ENCODE measurements at regions not wholly inside any gene's neighbourhood (a gene's known extent, or its start where the extent isn't known, plus 50 kb on each side); places are given as distances from the start of the nearest gene placed in this dataset.
A peak's percentile ranks its signal among the peaks of the same experiment; 100 is the strongest.

DNA sequence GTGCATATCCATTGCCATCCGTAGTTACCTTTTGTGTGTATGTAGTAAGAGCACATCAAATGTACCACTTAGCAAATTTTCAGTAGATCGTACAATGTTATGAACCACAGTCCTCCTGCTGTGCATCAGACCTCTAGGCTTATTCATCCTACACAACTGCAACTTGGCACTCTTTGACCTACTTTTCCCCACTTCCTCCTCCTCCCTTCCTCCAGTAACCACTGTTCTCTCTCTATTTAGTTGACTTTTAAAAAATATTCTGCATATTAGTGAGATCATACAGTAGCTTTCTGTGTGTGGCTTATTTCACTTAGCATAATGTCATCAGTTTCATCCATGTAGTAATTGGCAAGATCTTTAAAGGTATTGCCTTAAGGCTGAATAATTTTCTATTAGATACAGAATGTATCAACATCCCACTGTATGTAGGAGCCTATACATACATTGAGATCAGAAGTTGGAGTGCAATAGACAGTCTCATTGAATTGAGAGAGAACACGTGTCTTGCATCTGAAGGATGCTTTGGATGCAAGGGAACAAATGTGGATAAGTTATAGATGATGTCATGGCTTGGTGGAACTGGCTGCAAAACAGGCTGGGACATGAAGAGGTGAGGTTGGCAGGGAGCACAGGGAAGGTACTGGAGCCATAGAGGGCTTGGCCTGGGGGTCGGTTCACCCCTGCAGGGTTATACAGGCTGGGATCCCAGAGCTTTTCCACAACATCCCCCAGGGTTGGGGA lies 83.0 kb upstream of the FAM180A start:
- FAIRE-seq (no peak), DNase-seq (ENCODE audit: low spot score) (no peak)

DNA sequence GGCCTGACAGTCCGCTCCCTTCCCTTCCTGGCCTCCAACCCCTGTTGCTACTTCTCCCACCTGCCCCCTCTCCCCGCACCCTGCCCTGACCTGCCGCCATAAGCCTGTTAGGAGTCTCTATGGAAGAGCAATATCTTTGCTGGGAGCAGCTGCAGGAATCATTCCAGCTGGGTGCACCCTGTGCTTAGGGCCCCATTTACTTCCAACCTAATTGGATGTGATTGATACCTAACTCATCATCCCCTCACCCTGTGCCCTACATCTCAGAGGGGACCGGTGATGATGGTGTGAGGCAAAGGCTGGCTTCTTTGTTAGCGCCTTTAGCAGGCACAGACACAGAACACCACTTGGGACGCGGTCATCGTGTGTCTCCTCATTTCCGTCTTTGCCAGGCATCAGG lies 80.0 kb upstream of the FAM180A start:
- no peak for FAIRE-seq

DNA sequence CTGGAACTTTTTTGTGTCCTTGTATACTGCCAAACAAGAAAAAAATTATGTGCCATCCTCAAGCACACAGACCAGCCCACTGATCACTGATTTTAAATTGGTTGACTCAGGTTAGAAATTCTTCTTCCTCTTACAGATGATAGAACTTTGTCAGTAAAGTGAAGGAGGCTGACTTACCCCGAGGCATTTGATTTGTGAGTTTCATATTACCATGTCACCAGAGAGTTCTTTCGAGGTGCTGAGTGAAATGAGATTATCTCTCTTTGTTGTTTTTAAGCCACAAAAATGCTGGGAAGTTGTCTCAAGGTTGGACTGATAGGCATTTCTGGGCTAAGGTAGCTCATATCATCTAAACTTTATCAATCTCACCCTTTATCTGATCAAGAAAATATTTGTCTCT lies 78.8 kb upstream of the FAM180A start:
- no peak for DNase-seq (ENCODE audit: low spot score)
- FAIRE-seq = no peak

More for the DNA sequence above, 80.0 kb upstream of the FAM180A start:
- DNase-seq (ENCODE audit: low spot score) = no peak

DNA sequence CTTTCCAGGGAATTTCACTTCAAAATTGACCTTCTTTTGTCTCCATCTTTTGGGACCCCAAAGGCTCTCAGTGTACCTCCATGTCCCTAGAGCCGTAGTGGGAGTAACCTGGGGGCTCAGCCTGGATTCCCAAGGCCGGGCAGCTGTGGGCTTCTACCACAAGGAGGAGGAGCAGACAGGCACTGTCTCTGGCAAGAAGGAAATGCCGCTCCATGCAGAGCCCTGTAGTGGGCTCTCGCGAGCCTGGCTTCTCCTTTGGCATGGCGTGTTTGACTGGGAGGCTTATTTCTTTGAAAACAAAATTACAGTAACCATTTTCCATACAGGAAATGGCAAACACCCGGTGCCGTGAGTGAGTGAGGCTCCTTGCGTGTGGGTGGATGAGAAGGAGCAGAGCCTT lies 76.8 kb upstream of the FAM180A start:
- FAIRE-seq (no peak), DNase-seq (ENCODE audit: low spot score) (no peak)

DNA sequence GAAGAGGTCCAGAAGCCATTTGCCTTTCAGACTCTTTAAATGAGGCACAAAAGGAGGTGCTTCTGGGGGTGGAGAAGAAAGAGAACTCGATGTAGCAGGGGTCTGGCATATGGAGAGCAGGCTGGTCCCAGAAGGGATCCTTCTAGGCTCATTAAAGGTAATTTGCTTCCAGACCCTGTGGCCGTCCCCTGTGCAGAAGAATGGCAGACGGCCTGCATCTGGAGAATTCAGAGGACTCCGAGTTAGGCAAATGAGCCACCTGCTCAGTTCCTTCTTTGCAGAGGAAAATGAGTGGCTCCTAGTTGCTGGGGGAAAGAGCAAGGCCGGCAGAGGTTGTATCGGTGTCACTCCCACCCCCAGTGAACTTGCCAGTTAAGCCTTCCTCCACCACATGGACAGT lies 73.8 kb upstream of the FAM180A start:
- no peak for FAIRE-seq
- DNase-seq (ENCODE audit: low spot score) = no peak

DNA sequence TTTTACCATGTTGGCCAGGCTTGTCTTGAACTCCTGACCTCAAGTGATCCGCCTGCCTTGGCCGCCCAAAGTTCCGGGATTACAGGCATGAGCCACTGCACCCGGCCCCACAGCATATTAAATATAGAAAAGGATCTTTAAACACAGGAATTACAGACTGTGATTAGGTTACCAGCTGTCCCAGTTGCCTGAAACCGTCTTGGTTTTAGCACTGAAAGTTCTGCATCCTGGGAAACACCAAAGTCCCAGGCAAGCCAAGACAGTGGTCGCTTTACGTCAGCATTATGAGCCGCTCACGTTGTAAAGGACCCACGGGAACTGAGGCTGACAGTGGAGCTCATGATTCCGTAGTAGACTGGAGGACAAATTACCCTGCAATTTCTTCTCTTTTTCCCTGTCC lies 69.0 kb upstream of the FAM180A start:
- no peak for DNase-seq (ENCODE audit: low spot score)
- FAIRE-seq = no peak

DNA sequence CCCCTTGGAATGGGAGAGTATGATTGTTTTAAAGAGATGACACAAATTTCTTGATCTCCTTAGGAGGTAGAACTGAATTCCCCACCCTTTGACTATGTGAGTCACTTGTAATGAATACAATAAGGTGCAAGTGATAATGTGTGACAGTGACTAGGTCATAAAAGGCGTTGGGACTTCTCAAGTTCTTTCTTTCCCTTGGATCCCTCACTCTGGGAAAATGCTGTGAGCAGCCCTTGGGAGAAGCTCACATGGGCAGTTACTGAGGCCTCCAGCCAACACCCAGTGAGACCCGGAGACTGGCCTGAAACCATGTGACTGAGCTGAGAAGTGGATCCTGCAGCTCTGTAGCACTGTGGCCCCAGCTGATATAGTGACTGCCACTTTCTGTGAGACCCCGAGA lies 66.4 kb upstream of the FAM180A start:
- FAIRE-seq (no peak), DNase-seq (ENCODE audit: low spot score) (no peak)

DNA sequence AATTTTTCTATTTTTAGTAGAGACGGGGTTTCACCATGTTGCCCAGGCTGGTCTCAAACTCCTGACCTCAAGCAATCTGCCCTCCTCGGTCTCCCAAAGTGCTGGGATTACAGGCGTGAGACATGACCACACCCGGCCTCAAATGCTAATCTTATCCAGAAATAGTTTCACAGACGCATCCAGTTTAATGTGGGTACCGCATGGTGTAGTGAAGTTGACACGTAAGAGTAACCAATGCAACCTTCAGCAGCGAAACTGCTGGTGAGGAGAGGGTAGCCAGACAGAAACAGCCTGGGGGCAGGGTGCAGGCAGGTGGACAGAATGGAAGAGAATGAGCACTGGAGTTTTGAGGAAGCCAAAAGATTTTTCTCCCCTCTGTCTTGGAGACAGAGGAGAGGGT lies 63.5 kb upstream of the FAM180A start:
- no peak for DNase-seq (ENCODE audit: low spot score)
- no peak for FAIRE-seq

DNA sequence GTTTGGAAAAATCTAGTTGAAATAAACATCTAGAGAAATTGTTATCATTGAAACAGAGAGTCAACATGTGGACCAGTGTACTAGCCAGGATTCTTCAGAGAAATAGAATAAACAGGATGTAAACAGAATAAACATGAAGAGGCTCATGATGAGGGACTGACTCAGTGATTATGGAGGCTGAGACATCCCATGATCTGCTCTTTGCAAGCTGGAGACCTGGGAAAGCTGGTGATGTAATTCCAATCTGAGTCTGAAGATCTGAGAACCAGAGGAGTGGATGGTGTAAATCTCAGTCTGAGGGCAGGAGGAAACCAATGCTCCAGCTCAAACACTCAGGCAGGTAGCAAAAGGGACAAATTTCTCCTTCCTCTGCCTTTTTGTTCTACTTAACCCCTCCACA lies 62.9 kb upstream of the FAM180A start:
- no peak for DNase-seq (ENCODE audit: low spot score)
- FAIRE-seq = no peak

DNA sequence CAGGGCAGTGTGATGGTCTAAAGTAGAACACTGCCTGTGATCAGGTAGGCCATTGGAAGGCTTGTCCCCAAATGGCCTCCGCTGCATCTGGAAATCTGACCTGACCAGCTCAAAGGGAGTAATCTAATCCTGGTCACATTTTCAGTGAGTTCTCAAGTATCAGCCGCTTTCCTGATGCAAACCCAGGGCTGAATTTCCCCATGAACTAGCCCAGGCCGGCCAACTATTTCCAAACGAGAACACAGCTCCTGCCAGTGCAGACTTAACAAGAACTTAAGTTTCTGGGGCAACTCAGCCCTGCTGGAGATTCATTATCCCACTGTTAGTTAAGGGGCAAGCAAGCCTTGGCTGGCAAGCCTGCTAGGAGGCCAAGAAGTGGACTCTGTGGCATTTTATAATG lies 59.6 kb upstream of the FAM180A start:
- DNase-seq (ENCODE audit: low spot score) = no peak

DNA sequence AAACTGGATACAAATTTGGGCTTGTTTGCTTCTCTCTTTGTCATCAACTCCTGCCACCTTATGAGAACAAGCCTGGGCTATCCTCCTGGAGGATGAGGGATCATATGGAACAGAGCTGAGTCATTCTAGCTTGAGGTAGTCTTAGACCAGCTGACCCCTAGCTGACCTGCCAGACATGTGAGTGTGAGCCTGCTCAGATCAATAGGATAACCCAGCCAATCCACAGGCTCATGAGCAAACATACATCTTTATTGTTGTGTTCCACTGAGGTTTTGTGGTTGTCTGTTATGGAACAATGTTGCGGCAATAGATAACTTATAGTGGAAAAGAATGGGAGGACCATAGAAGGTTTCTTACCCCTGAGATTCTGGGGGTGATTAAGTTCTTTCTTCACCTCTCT lies 54.5 kb upstream of the FAM180A start:
- FAIRE-seq (no peak), DNase-seq (ENCODE audit: low spot score) (no peak)

More for the DNA sequence above, 59.6 kb upstream of the FAM180A start:
- FAIRE-seq = no peak

DNA sequence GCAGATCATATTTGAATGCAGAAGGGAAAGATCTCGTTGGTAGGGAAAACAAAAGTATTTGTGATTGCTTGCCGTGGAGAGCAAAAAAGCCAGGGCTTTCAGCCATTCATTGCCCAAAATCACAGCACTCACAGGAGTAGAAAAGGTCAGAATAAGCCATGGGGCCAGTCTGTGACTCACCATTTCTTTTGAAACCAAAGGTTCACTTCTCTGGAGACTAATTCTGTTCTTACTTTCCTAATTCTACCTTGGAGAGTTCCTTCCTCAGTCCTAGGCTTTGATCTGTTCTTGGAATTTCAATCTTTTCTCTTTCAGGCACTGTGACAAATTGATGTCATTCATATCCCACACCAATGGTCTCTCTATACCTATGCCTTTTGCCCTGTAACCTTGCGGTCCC lies 54.1 kb upstream of the FAM180A start:
- no peak for FAIRE-seq
- DNase-seq (ENCODE audit: low spot score) = no peak

DNA sequence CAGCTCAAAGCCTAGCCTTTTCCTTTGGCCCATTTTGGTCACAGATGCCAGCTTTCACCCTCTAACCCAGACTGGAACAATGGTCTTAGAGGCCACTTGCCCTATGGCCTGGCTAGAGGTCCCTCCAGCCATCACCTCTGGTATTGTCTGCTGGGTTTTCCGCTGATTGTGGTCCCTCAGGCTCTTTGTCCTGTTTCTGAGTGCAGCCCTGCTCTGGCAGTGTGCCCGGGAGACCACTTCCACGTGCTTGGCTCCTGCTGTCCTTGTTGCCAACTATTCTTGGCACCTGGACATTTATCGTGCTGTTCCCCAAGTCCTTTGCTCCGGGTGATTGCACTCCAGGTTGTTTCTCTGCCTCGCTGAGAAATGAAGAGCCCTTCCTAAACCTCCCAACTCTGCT lies 53.3 kb upstream of the FAM180A start:
- FAIRE-seq (no peak), DNase-seq (ENCODE audit: low spot score) (no peak)

DNA sequence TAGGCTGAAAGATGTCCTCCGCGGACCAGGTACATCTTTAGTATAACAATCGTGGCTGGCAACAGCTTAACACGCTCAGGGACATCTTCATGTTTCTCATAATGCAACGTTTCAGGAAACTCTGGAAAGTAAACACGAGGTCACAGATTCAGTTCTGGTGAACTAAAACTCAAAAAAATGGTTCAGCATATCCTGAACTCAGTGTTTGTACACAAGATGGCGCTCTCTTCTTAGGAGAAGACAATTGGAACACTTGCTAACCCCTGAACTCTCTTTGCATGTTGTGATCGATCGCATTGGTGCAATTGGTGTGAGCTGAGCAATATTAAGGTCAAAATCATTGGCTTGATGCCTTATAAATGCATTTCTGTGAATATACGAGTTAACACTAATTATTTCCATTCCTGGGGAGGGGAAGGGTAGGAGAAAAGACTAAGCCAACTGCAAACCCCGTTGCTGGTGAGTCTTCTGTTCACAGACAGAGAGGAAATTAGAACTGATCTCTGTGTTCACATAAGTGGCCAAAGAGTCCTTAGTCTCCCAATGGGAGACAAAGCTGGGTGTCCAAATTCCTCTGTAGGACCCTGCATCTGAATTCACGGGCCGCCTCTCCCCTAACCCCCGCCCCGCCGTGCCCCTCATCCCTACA lies 52.6 kb upstream of the FAM180A start:
- FAIRE-seq = no peak
- DNase-seq (ENCODE audit: low spot score) = peak; percentile 55

DNA sequence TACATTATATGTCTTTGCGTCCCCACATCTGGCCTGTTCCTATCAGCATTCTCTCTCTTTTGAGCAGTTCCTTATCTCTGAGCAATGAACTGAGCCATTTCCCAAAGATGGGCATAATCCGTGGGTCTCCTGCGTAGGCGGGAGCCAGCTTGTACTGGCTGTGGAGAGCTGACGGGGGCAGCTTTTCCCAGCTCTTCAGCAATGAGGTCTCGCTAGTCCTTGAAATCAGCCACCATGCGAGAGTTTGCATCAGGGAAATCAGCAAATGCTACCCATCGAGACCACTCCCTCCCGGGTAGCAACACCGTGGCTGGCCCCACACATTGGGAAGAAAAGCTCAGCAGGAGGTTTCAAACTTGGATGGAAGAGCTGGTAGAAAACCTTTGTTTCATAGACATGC lies 51.9 kb upstream of the FAM180A start:
- FAIRE-seq = no peak
- DNase-seq (ENCODE audit: low spot score) = no peak

DNA sequence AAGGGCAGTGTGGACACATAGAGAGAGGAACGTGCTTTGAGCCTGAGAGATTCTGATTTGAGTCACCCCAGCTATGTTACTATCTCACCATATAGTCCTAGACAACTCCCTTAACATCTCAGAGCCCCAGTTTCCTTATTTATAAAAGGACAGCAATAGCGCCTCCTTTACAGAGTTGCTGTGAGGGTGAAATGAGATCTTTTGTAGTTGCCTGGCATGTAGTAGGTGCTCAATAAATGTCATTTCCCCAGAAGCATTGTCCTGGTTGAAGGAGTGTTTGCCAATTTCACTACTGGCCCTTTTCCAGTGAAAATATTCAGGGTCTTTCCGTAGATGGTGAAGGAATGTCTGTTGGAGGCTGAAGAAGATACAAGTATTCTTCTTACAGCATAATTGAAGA lies 51.3 kb upstream of the FAM180A start:
- FAIRE-seq = no peak
- DNase-seq (ENCODE audit: low spot score) = no peak
